Upper lobe of left lung (tissue), 4 donors: ENCODE measurements at regions not wholly inside any gene's neighbourhood (a gene's known extent, or its start where the extent isn't known, plus 50 kb on each side); places are given as distances from the start of the nearest gene placed in this dataset.

Source experiments
- POLR2A ChIP-seq, 4 donors: fragments of 450-650 bp; IDR thresholded peaks; one replicate each; pipeline ENCODE4 v1.5.1; 2016 to 2017; ENCODE audit warnings: antibody characterized with exemption in 4 of 4, mild to moderate bottlenecking in 2 of 4
- POLR2AphosphoS5 ChIP-seq, 2 donors: sonication (generic); formaldehyde crosslinking; IDR thresholded peaks; one replicate each; pipeline ENCODE4 v1.5.1; 2017; ENCODE audit warnings: antibody characterized with exemption in 2 of 2
- TF ChIP-seq, protein P1 (sequence below), 6 experiments: fragments of 450-650 bp in 4 of 6; fragments of 200-600 bp in 2 of 6; sonication (generic) in 2 of 6; IDR thresholded peaks; one replicate each; pipeline ENCODE4 v1.5.1; 2016 to 2019; ENCODE audit warnings: antibody characterized with exemption in 6 of 6

DNA sequence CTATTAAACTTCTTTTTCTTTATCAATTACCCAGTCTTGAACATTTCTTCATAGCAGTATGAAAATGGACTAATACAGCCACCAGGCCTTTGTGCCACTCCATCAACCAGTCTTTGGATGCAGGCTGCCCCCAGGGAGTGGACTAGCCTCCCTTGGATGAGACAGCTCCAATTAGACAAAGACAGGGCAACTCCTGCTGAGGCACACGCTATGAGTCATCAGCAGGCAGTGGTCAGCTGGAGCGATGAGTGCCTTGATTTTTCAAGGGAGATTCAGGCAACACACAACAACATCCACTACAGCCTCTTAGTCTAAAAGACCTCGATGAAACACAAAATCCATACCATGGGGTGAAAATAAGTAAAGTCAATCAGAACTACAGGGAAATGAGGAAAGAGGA is 160.1 kb downstream of the ARRDC4 start:
- TF ChIP-seq, protein P1, sequence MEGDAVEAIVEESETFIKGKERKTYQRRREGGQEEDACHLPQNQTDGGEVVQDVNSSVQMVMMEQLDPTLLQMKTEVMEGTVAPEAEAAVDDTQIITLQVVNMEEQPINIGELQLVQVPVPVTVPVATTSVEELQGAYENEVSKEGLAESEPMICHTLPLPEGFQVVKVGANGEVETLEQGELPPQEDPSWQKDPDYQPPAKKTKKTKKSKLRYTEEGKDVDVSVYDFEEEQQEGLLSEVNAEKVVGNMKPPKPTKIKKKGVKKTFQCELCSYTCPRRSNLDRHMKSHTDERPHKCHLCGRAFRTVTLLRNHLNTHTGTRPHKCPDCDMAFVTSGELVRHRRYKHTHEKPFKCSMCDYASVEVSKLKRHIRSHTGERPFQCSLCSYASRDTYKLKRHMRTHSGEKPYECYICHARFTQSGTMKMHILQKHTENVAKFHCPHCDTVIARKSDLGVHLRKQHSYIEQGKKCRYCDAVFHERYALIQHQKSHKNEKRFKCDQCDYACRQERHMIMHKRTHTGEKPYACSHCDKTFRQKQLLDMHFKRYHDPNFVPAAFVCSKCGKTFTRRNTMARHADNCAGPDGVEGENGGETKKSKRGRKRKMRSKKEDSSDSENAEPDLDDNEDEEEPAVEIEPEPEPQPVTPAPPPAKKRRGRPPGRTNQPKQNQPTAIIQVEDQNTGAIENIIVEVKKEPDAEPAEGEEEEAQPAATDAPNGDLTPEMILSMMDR (IDR thresholded peaks at IDR 0.05): no peak
- no peak for TF ChIP-seq POLR2A (IDR thresholded peaks at IDR 0.05)
- TF ChIP-seq POLR2AphosphoS5 (IDR thresholded peaks at IDR 0.05): no peak
